H1 (cell line): ENCODE measurements at regions not wholly inside any gene's neighbourhood (a gene's known extent, or its start where the extent isn't known, plus 50 kb on each side); places are given as distances from the start of the nearest gene placed in this dataset.

Source experiments
- POLR2AphosphoS5 ChIP-seq: IDR thresholded peaks from 2 replicates; pipeline ENCODE4 v1.6.1; 2011; ENCODE audit warnings: low read depth, low read length
- RAD21 ChIP-seq, 2 experiments: IDR thresholded peaks in 1 of 2; conservative IDR thresholded peaks in 1 of 2; 2 replicates each; pipeline ENCODE4 v1.6.1; 2011; ENCODE audit warnings: low read depth in 2 of 2, low read length in 2 of 2, improper control_type of control experiment in 1 of 2, inconsistent platforms in 1 of 2, mild to moderate bottlenecking in 1 of 2, moderate library complexity in 1 of 2
- YY1 ChIP-seq: IDR thresholded peaks from 2 replicates; pipeline ENCODE4 v1.6.1; 2011; ENCODE audit warnings: low read depth, mild to moderate bottlenecking, low read length

- no peak for TF ChIP-seq POLR2AphosphoS5
- TF ChIP-seq RAD21 (IDR thresholded peaks at IDR 0.05 in 1 of 2, conservative IDR thresholded peaks at IDR 0.05 in 1 of 2; ENCODE audit: low read depth in 2 of 2, low read length in 2 of 2), result peak; percentile 46 to 55
- TF ChIP-seq YY1, result no peak
Observed at GRCh38 chr3:81339040-81339845, 422.2 kb downstream of the GBE1 start.
